Gastrocnemius medialis (tissue), 4 donors: ENCODE measurements at regions not wholly inside any gene's neighbourhood (a gene's known extent, or its start where the extent isn't known, plus 50 kb on each side); places are given as distances from the start of the nearest gene placed in this dataset.

ENCODE experiments used
- CTCF ChIP-seq, 5 experiments: fragments of 450-650 bp in 3 of 5; fragments of 200-600 bp in 2 of 5; sonication (generic) in 2 of 5; IDR thresholded peaks in 4 of 5; conservative IDR thresholded peaks in 1 of 5; 1 replicate in 4 of 5; 2 replicates in 1 of 5; pipeline ENCODE4 v1.5.1; 2016 to 2019; ENCODE audit warnings: antibody characterized with exemption in 5 of 5, mild to moderate bottlenecking in 3 of 5, moderate library complexity in 3 of 5
- POLR2A ChIP-seq, 2 donors: fragments of 450-650 bp; IDR thresholded peaks; one replicate each; pipeline ENCODE4 v1.6.1; 2017; ENCODE audit warnings: antibody characterized with exemption in 2 of 2, mild to moderate bottlenecking in 2 of 2, moderate library complexity in 2 of 2

GRCh38 chr5:35440409-35440808 is 177.3 kb upstream of the SPEF2 start:
- no peak for TF ChIP-seq CTCF (IDR thresholded peaks at IDR 0.05 in 4 of 5, conservative IDR thresholded peaks at IDR 0.05 in 1 of 5)
- no peak for TF ChIP-seq POLR2A (IDR thresholded peaks at IDR 0.05)
